ENCODE measurements at regions not wholly inside any gene's neighbourhood (a gene's known extent, or its start where the extent isn't known, plus 50 kb on each side); places are given as distances from the start of the nearest gene placed in this dataset.

GRCh38 chr7:98470485-98471240 lies 69.8 kb upstream of the BAIAP2L1 start:
- peak in 4 of 11 donors; percentile 1 to 42 (median 31) for DNase-seq (ENCODE audit: extremely low read depth in 1 of 11, low read depth in 9 of 11, low spot score in 4 of 11)

GRCh38 chr7:98469088-98469487 lies 68.2 kb upstream of the BAIAP2L1 start:
- no peak for DNase-seq (ENCODE audit: extremely low read depth in 1 of 11, low read depth in 9 of 11, low spot score in 4 of 11)

- DNase-seq (ENCODE audit: extremely low read depth in 1 of 11, low read depth in 9 of 11, low spot score in 4 of 11), result no peak
These were observed 66.9 kb upstream of the BAIAP2L1 start for GRCh38 chr7:98467570-98468312.

GRCh38 chr7:98465022-98465421 lies 64.1 kb upstream of the BAIAP2L1 start:
- no peak for DNase-seq (ENCODE audit: extremely low read depth in 1 of 11, low read depth in 9 of 11, low spot score in 4 of 11)

- DNase-seq (ENCODE audit: extremely low read depth in 1 of 11, low read depth in 9 of 11, low spot score in 4 of 11), result no peak
These were observed 63.7 kb upstream of the BAIAP2L1 start for GRCh38 chr7:98464558-98464940.

GRCh38 chr7:98463837-98464557 lies 63.1 kb upstream of the BAIAP2L1 start:
- no peak for DNase-seq (ENCODE audit: extremely low read depth in 1 of 11, low read depth in 9 of 11, low spot score in 4 of 11)

- no peak for DNase-seq (ENCODE audit: extremely low read depth in 1 of 11, low read depth in 9 of 11, low spot score in 4 of 11)
These were observed 62.2 kb upstream of the BAIAP2L1 start for GRCh38 chr7:98462911-98463633.

- DNase-seq (ENCODE audit: extremely low read depth in 1 of 11, low read depth in 9 of 11, low spot score in 4 of 11), result no peak
These were observed 60.0 kb upstream of the BAIAP2L1 start for GRCh38 chr7:98460902-98461301.

- DNase-seq (ENCODE audit: extremely low read depth in 1 of 11, low read depth in 9 of 11, low spot score in 4 of 11), result no peak
These were observed 58.6 kb upstream of the BAIAP2L1 start for GRCh38 chr7:98459529-98459928.

- DNase-seq (ENCODE audit: extremely low read depth in 1 of 11, low read depth in 9 of 11, low spot score in 4 of 11), result no peak
These were observed 57.4 kb upstream of the BAIAP2L1 start for GRCh38 chr7:98458090-98458875.

- no peak for DNase-seq (ENCODE audit: extremely low read depth in 1 of 11, low read depth in 9 of 11, low spot score in 4 of 11)
These were observed 56.0 kb upstream of the BAIAP2L1 start for GRCh38 chr7:98456866-98457265.

- DNase-seq (ENCODE audit: extremely low read depth in 1 of 11, low read depth in 9 of 11, low spot score in 4 of 11), result no peak
These were observed 51.9 kb upstream of the BAIAP2L1 start for GRCh38 chr7:98452791-98453190.
